ENCODE measurements at regions not wholly inside any gene's neighbourhood (a gene's known extent, or its start where the extent isn't known, plus 50 kb on each side); places are given as distances from the start of the nearest gene placed in this dataset.

GRCh38 chr7:9029681-9030530 is 596.5 kb downstream of the NXPH1 start:
- TF ChIP-seq CTCF (IDR thresholded peaks at IDR 0.05) (no peak), EZH2 (IDR thresholded peaks at IDR 0.05) (no peak)
